Head of caudate nucleus (tissue), 42 donors: ENCODE measurements at regions not wholly inside any gene's neighbourhood (a gene's known extent, or its start where the extent isn't known, plus 50 kb on each side); places are given as distances from the start of the nearest gene placed in this dataset.

Experiments
- DNase-seq, 42 donors: peaks; one replicate each; pipeline versions ENCODE4 v3.0.0 to v3.0.0-alpha.2; 2020 to 2021; ENCODE audit warnings: mixed read lengths in 7 of 42
- intact Hi-C: fragments of 100-400 bp; cut with DNase I; formaldehyde crosslinking; loops from one replicate; pipeline ENCODE4 v1.15.0; 2022

GRCh38 chr15:35720019-35720418 lies 174.1 kb upstream of the DPH6 start:
- intact Hi-C loops, result no loop called here
- no peak for DNase-seq

GRCh38 chr15:35720984-35721383 lies 175.0 kb upstream of the DPH6 start:
- intact Hi-C loops, result no loop called here
- no peak for DNase-seq

GRCh38 chr15:35721751-35722150 lies 175.8 kb upstream of the DPH6 start:
- intact Hi-C loops, result no loop called here
- no peak for DNase-seq

- DNase-seq, result no peak
- intact Hi-C loops, result no loop called here
Observed at GRCh38 chr15:35722501-35722900, 176.5 kb upstream of the DPH6 start.

GRCh38 chr15:35723120-35723847 lies 177.3 kb upstream of the DPH6 start:
- no peak for DNase-seq
- intact Hi-C loops, result no loop called here

- intact Hi-C loops, result no loop called here
- DNase-seq, result no peak
Observed at GRCh38 chr15:35723852-35724251, 177.9 kb upstream of the DPH6 start.

GRCh38 chr15:35724626-35725025 lies 178.7 kb upstream of the DPH6 start:
- intact Hi-C loops, result no loop called here
- DNase-seq, result no peak

- intact Hi-C loops, result no loop called here
- no peak for DNase-seq
Observed at GRCh38 chr15:35725353-35725752, 179.4 kb upstream of the DPH6 start.

- intact Hi-C loops, result no loop called here
- no peak for DNase-seq
Observed at GRCh38 chr15:35727627-35728026, 181.7 kb upstream of the DPH6 start.

- intact Hi-C loops, result no loop called here
- DNase-seq, result no peak
Observed at GRCh38 chr15:35728219-35728940, 182.4 kb upstream of the DPH6 start.

GRCh38 chr15:35736150-35736549 lies 190.2 kb upstream of the DPH6 start:
- DNase-seq, result no peak
- intact Hi-C loops, result no loop called here

GRCh38 chr15:35737441-35737840 lies 191.5 kb upstream of the DPH6 start:
- no peak for DNase-seq
- intact Hi-C loops, result no loop called here

GRCh38 chr15:35738370-35738769 lies 192.4 kb upstream of the DPH6 start:
- no peak for DNase-seq
- intact Hi-C loops, result no loop called here

- intact Hi-C loops, result no loop called here
- DNase-seq, result no peak
Observed at GRCh38 chr15:35740761-35741160, 194.8 kb upstream of the DPH6 start.

- no peak for DNase-seq
- intact Hi-C loops, result no loop called here
Observed at GRCh38 chr15:35741395-35741794, 195.4 kb upstream of the DPH6 start.

GRCh38 chr15:35741881-35742280 lies 195.9 kb upstream of the DPH6 start:
- intact Hi-C loops, result no loop called here
- no peak for DNase-seq

- intact Hi-C loops, result no loop called here
Observed at GRCh38 chr15:35743321-35743720, 197.4 kb upstream of the DPH6 start.

GRCh38 chr15:35746121-35746520 lies 200.2 kb upstream of the DPH6 start:
- intact Hi-C loops, result no loop called here

More at GRCh38 chr15:35743321-35743720, 197.4 kb upstream of the DPH6 start:
- DNase-seq, result no peak

GRCh38 chr15:35748105-35748504 lies 202.1 kb upstream of the DPH6 start:
- intact Hi-C loops, result no loop called here
- no peak for DNase-seq

More at GRCh38 chr15:35746121-35746520, 200.2 kb upstream of the DPH6 start:
- DNase-seq, result peak; percentile 6 to 93 (median 64)

- DNase-seq, result no peak
- intact Hi-C loops, result no loop called here
Observed at GRCh38 chr15:35750051-35750450, 204.1 kb upstream of the DPH6 start.
